DMS53 treated with DMSO at 0.1 percent for 48 hours (cell line): ENCODE measurements at regions not wholly inside any gene's neighbourhood (a gene's known extent, or its start where the extent isn't known, plus 50 kb on each side); places are given as distances from the start of the nearest gene placed in this dataset.
A peak's percentile ranks its signal among the peaks of the same experiment; 100 is the strongest.

Source experiments
- DNase-seq: peaks from one replicate; lab custom pipeline; 2025; ENCODE audit not compliant: unreplicated experiment; lab: John Stamatoyannopoulos, UW

- no peak for DNase-seq
Observed at GRCh38 chr12:19855851-19856250, 416.6 kb downstream of the AEBP2 start.

GRCh38 chr12:19856389-19856788 lies 417.1 kb downstream of the AEBP2 start:
- no peak for DNase-seq

- no peak for DNase-seq
Observed at GRCh38 chr12:19857204-19857603, 417.9 kb downstream of the AEBP2 start.

- DNase-seq, result no peak
Observed at GRCh38 chr12:19867151-19867550, 427.9 kb downstream of the AEBP2 start.

- no peak for DNase-seq
Observed at GRCh38 chr12:19867970-19868369, 428.7 kb downstream of the AEBP2 start.

- DNase-seq, result no peak
Observed at GRCh38 chr12:19869413-19869812, 430.1 kb downstream of the AEBP2 start.

- peak; percentile 15 for DNase-seq
Observed at GRCh38 chr12:19872621-19873540, 433.6 kb downstream of the AEBP2 start.

GRCh38 chr12:19880076-19880475 lies 440.8 kb downstream of the AEBP2 start:
- no peak for DNase-seq

- no peak for DNase-seq
Observed at GRCh38 chr12:19880721-19881120, 441.4 kb downstream of the AEBP2 start.

- DNase-seq, result no peak
Observed at GRCh38 chr12:19882346-19882745, 443.1 kb downstream of the AEBP2 start.

- no peak for DNase-seq
Observed at GRCh38 chr12:19884021-19884492, 444.8 kb downstream of the AEBP2 start.

- no peak for DNase-seq
Observed at GRCh38 chr12:19885093-19885812, 446.0 kb downstream of the AEBP2 start.

- DNase-seq, result no peak
Observed at GRCh38 chr12:19886065-19886464, 446.8 kb downstream of the AEBP2 start.

- DNase-seq, result no peak
Observed at GRCh38 chr12:19886639-19887064, 447.4 kb downstream of the AEBP2 start.

- no peak for DNase-seq
Observed at GRCh38 chr12:19890024-19890423, 450.7 kb downstream of the AEBP2 start.

GRCh38 chr12:19891936-19892591 lies 452.8 kb downstream of the AEBP2 start:
- DNase-seq, result no peak

GRCh38 chr12:19893514-19893913 lies 454.2 kb downstream of the AEBP2 start:
- peak; percentile 34 for DNase-seq

GRCh38 chr12:19894050-19894449 lies 454.8 kb downstream of the AEBP2 start:
- no peak for DNase-seq

- peak; percentile 55 for DNase-seq
Observed at GRCh38 chr12:19894803-19895202, 455.5 kb downstream of the AEBP2 start.

GRCh38 chr12:19895246-19896020 lies 456.1 kb downstream of the AEBP2 start:
- no peak for DNase-seq

- no peak for DNase-seq
Observed at GRCh38 chr12:19896041-19896440, 456.7 kb downstream of the AEBP2 start.
